Astrocyte of the spinal cord (primary cell): ENCODE measurements at regions not wholly inside any gene's neighbourhood (a gene's known extent, or its start where the extent isn't known, plus 50 kb on each side); places are given as distances from the start of the nearest gene placed in this dataset.

Experiments used
- DNase-seq: peaks from one replicate; pipeline ENCODE4 v3.0.0; 2011; ENCODE audit warnings: low read depth, low spot score
- H3K4me3 ChIP-seq: 2 replicates; pipeline ENCODE4 v1.5.1; 2011; ENCODE audit warnings: low read depth, mild to moderate bottlenecking, low read length, moderate library complexity
- in situ Hi-C: cut with HindIII; loops from 2 replicates; pipeline ENCODE4 v1.10.0; 2017; ENCODE audit warnings: low sequenced_read_pairs
- TF ChIP-seq, protein P1 (sequence below): IDR thresholded peaks from 2 replicates; pipeline ENCODE4 v1.5.1; 2012; ENCODE audit warnings: low read depth, mild to moderate bottlenecking, low read length, inconsistent platforms

DNA sequence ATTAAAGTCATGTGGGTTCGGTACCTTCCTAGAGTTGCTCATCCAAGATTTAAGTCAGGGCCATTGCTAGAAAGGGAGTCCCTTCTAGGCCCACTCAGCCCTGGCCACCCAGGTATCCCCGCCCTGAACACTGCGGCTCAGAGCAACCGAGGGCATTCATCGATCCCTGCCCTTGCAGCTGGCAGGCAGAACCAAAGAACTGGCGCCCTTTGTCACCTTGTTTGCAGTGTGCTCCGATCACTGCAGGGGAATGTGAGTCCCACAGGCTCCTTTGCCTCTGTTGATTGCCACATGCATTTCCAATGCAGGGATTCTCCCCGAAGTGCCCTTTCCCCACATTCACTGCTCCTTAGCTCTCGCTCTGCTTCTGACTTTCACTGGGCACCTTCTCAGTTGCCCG is 108.5 kb downstream of the CMPK2 start:
- DNase-seq: no peak
- TF ChIP-seq, protein P1, sequence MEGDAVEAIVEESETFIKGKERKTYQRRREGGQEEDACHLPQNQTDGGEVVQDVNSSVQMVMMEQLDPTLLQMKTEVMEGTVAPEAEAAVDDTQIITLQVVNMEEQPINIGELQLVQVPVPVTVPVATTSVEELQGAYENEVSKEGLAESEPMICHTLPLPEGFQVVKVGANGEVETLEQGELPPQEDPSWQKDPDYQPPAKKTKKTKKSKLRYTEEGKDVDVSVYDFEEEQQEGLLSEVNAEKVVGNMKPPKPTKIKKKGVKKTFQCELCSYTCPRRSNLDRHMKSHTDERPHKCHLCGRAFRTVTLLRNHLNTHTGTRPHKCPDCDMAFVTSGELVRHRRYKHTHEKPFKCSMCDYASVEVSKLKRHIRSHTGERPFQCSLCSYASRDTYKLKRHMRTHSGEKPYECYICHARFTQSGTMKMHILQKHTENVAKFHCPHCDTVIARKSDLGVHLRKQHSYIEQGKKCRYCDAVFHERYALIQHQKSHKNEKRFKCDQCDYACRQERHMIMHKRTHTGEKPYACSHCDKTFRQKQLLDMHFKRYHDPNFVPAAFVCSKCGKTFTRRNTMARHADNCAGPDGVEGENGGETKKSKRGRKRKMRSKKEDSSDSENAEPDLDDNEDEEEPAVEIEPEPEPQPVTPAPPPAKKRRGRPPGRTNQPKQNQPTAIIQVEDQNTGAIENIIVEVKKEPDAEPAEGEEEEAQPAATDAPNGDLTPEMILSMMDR: no peak
- H3K4me3 ChIP-seq: no peak overlapping the region
- in situ Hi-C loops: no loop called here

DNA sequence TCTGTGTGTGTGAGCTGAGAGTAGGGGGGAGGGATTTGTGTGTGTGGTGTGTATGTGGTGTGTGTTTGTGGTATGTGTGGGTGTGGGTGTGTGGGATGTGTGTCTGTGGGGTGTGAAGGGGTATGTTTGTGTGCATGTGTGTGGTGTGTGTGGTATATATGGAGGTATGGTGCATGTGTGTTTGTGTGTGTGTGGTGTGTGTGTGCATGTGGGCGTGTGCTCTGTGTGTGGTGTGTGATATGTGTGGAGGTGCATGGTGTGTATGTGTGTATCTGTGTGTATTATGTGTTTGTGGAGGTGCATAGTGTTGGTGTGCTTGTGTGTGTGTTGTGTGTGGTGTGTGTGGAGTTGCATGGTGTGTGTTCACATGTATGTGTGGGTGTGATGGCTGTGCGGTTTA is 106.0 kb downstream of the CMPK2 start:
- TF ChIP-seq, protein P1: no peak
- no peak for DNase-seq
- in situ Hi-C loops: no loop called here
- no peak overlapping the region for H3K4me3 ChIP-seq

DNA sequence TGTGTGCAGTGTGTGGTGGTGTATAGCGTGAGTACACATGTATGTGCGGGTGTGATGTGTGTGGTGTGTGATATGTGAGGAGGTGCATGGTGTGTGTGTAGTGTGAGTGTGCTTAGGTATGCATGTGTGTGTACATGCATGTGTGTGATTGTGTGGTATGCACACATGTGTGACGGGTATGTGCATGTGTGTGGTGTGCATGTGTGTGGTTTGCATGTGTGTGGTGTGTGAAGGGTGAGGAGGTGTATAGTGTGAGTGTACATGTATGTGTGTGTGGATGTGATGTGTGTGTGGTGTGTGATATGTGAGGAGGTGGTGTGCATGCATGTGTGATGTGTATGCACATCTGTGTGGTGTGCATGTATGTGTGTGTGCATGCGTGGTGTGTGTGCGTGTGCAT is 105.6 kb downstream of the CMPK2 start:
- TF ChIP-seq, protein P1: no peak
- H3K4me3 ChIP-seq: no peak overlapping the region
- in situ Hi-C loops: no loop called here
- no peak for DNase-seq

DNA sequence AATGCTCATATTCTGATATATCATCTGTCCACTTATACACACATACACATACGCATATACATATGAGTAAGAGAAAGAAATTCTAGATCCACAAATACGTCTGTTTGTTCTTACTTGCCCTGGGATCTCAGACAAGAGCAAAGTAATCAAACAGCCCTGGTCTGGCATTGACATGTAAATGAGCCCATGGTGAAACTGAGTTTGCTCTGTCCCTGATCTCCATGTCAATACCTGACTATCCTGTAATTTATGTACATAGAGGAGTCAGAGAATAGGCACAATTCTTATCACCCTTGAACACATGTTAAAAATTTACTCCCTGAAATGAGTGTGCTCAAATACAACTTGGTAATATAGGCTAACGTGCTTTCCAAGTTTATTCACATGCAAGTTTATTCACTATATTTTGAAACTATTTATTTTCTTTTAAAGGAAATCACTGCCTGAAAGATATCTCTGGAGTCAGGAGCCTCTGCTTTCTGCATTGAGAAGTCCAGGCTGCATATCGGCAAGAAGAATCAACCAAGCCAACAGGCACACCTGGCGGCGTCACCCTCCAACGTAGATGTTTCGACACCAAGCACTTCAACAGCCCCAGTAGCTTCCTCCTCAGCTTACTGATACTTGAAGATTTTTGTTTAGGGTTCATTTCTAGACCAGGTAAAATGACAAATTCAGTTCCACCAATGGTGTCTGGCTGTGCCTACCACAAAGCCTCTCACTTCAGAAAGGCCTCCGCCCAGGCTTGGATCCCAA is 100.6 kb downstream of the CMPK2 start:
- DNase-seq: no peak
- TF ChIP-seq, protein P1: no peak
- no peak overlapping the region for H3K4me3 ChIP-seq
- in situ Hi-C loops: no loop called here

DNA sequence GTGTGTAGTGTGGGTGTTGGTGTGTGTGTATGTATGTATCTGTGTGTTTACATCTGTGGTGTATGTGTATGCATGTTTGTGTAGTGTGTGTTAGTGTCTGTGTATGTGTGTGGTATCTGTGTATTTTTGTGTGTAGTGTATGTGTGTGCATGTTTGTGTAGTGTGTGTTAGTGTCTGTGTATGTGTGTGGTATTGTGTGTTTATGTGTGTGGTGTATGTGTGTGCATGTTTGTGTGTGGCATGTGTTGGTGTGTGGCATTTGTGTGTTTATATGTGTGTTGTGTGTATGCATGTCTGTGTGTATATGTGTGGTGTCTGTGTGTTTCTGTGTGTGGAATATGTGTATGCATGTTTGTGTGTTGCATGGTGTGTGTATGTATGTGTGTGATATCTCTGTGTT is 96.4 kb downstream of the CMPK2 start:
- no peak for DNase-seq

DNA sequence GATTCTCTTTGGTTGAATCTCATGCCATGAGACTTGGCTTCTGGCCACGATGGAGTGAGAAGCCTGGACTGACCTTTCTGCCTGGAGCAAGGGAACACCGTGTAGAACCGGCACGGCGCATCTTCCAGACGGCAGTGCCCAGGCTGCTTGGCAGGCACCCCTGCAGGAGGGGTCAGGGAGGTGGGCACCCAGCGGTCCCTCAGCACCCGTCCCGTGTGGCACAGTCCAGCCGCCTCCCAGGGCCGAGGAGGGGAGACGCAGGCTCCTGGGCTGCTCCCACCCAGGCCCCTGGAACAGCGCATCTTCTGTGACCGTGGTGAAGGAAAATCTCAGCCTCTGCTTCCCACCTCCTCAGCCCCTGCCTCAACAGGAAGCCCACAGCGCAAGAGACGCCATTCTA is 95.7 kb downstream of the CMPK2 start:
- DNase-seq: no peak
- H3K4me3 ChIP-seq: no peak overlapping the region
- TF ChIP-seq, protein P1: no peak
- in situ Hi-C loops: no loop called here

More for the DNA sequence above, 96.4 kb downstream of the CMPK2 start:
- TF ChIP-seq, protein P1: no peak
- in situ Hi-C loops: no loop called here
- no peak overlapping the region for H3K4me3 ChIP-seq
